ENCODE measurements at regions not wholly inside any gene's neighbourhood (a gene's known extent, or its start where the extent isn't known, plus 50 kb on each side); places are given as distances from the start of the nearest gene placed in this dataset.

GRCh38 chr7:17660116-17660515 lies 280.2 kb downstream of the SNX13 start:
- no peak for DNase-seq

GRCh38 chr7:17661982-17662585 lies 278.2 kb downstream of the SNX13 start:
- no peak for DNase-seq

- DNase-seq: no peak
Measured at GRCh38 chr7:17663061-17663675, 277.1 kb downstream of the SNX13 start.

- no peak for DNase-seq
Measured at GRCh38 chr7:17665029-17665428, 275.3 kb downstream of the SNX13 start.

GRCh38 chr7:17668122-17668521 lies 272.2 kb downstream of the SNX13 start:
- DNase-seq: no peak

GRCh38 chr7:17669204-17669603 lies 271.1 kb downstream of the SNX13 start:
- no peak for DNase-seq

DNA sequence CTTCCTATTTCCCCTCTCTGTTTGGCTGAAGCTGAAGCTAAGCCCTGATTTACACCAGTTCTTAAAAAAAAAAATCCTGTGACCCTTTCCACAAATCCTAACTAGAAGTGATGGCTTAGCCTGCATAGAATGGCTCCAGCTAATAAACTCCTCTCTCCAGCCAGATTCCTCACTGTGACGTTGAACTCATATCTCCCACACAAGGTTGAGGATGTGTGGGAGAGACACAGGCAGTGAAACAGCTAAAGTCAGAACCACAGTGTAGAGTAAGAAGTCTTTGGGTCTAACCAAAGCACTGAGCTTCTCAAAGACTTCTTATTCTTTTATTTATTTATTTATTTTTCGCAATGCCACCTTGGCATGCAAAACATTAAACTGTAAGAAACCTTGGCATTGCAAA lies 268.3 kb downstream of the SNX13 start:
- no peak for DNase-seq

GRCh38 chr7:17672783-17673182 lies 267.5 kb downstream of the SNX13 start:
- no peak for DNase-seq

GRCh38 chr7:17674166-17674942 lies 265.9 kb downstream of the SNX13 start:
- no peak for DNase-seq

DNA sequence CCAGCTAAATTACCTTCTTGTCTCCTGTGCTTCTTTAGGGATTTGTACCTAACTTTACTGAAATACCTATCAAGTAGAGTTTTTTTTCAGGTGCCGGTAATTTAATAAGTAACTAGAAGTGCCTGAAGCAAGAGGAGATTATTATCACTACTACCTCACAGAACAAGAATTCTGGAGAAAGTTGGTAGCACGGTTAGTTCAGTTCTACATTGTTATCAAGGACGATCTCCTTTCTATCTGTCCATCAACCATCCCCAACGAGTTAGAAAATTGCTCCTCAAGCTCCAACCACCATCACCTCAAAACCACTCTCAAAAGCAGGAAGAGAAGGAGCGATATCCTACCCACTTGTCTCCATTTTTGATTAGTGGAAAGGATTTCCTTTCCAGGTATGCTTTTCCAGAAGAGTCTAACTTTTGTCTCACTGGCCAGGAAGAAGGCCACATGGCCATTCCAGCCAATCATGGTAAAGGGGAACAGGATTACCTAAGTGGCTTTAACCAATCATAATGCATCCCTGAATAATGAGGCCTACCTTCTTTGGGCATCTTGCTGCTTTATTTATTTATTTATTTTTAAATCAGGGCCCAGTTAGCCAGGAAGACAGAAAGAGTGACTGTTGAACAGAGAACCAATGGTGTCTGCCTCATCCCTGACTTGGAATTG lies 265.2 kb downstream of the SNX13 start:
- no peak for DNase-seq

DNA sequence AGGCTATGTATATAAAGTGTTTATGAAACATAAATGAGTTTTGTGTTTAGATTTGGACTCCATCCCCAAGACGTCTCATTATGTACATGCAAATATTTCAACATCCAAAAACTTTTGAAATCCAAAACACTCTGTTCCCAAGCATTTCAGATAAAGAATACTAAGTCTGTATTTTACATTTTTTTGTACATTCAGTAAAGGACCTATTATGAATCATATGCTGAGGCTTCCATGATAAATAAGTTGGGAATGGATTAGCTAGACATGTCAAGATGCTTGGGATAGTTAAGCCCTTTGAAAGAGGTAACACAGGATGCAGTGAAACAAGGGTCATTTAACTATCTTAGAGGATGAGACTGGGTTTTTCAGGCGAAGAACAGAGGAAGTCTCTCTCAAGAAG lies 262.9 kb downstream of the SNX13 start:
- no peak for DNase-seq

- no peak for DNase-seq
Measured at GRCh38 chr7:17678896-17679295, 261.4 kb downstream of the SNX13 start.

GRCh38 chr7:17679458-17679857 lies 260.8 kb downstream of the SNX13 start:
- no peak for DNase-seq

GRCh38 chr7:17680026-17680425 lies 260.3 kb downstream of the SNX13 start:
- no peak for DNase-seq

DNA sequence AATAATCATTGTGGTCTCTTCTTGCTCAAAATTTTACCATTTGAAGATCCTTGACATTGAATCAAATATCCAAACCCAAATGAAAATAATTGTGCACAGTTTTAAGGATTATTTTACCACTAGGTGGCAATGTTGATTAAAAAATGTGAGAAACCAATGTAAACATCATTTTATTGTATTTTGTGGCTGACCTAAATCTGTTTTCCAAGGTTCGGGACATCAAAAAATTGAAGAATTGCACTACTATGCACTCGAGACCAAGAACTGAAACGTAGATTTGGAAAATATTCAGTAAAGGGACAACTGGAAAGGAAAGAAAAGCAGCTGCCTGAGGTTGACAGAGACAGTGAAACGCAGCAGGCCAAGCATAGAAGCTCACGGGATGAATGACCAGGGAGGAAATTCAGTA lies 259.3 kb downstream of the SNX13 start:
- DNase-seq: peak; percentile 28

DNA sequence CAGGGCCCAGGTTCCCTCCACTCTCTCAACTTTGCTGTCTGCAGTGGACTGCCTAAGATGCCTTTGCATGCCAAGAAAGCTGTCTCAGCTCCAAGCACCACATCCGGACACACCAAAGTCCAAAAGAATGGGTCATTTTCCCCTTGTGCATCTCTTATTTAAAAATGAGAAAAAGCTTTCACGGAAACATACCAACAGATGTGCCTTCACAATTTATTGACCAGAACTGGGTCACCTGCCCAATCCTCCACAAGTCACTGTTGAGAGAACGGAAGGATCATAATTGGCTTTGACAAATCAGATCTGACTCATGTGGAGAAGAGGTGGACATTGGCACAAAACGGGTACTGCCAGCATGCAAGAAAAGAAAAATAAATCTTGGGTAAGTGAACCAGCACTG lies 258.3 kb downstream of the SNX13 start:
- no peak for DNase-seq

DNA sequence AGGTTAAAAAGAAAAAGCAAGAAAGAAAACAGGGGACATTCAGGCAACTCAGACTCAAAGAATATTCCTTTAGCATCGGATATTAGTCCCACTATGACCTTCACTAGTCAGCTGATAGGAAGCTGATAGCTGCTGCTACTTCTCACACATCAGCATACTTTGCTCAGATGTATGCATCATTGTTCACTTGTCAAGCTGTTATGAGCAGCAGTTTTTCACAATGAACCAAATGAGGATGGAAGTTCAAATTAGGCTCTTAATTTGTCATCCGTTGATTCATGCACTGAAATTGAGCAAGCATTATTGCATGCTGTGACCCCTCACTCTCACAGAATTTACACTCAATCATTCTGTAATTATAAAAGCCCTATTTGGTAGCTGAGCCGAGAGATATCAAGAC lies 257.7 kb downstream of the SNX13 start:
- DNase-seq: no peak

- no peak for DNase-seq
Measured at GRCh38 chr7:17685141-17685540, 255.2 kb downstream of the SNX13 start.

DNA sequence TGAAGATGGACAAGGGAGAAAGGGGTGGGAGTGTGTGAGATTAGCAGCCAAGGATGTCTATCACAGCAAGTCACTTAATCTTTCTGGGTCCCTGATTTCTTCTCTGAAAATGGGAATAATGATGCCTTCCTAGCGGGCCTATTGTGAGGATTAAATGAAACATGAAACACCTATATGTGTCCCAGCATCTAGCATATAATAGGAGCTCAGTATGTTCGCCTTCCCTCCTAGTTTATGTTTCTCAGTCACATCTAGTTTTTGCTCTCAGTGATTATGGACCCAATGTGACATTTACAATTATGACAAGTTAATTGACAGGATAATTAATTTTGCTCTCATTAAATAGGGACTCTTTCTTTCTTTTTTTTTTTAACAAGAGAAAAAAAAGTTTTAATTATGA lies 252.9 kb downstream of the SNX13 start:
- no peak for DNase-seq

DNA sequence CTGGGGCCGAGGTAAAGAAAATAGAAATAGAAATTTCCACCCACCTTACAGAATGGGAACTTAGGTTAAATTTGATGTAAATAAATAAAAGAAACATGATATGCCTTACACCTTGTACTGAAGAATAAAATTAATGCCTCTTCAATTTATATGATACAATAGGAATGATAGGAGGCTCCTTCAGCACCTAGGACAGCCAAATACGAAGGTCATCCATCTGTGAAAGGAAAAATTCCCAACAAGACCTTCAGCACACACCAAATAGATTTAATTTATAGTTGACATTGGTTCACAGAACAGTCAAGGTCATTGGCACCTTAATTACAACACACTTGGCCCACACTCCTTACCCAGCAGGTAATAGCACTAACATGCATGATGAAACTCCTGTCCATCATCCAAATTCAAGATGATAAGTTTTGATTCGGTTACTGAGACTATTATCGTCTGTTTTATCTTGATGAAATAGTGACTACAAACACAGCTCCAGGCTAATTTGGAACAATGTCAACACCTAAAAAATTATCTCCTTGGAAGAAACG lies 250.9 kb downstream of the SNX13 start:
- DNase-seq: no peak

DNA sequence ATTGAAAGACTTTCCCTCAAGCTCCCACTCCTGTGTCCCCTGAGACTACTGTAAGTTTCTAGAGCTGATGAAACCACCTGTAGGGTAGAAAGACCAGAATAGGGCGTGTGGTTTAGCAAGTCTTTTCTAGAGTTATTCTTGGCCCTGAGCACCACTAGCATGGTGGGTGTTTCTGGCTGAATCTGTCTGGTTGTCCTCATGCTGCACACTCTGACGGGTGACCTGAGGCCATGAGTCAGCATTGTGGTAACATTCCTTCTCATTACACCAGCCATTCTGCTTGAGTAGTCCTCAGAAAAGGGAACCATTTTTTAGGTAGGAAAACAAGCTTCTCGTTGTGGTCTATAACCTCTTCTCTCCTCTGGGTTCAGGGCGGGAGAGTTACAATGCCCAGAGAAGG lies 250.3 kb downstream of the SNX13 start:
- no peak for DNase-seq

DNA sequence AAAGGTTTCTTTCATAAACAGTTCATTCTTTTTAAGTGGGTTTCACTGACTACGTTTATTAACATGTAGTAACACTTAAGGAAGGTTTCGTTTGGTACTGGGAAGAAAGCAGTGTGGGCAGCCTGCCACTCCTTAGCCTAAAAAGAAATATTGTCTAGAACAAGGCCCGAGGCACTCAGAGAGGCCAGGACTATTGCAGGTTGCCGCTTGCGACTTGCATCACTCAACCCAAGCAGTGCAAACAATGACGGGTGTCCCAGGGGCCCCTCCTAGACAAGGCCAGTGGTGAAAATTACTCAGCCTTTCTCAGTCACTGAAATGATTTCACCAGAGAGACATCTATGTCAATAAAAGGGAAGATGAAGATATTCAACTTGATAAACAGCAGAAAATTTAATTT lies 243.9 kb downstream of the SNX13 start:
- no peak for DNase-seq

DNA sequence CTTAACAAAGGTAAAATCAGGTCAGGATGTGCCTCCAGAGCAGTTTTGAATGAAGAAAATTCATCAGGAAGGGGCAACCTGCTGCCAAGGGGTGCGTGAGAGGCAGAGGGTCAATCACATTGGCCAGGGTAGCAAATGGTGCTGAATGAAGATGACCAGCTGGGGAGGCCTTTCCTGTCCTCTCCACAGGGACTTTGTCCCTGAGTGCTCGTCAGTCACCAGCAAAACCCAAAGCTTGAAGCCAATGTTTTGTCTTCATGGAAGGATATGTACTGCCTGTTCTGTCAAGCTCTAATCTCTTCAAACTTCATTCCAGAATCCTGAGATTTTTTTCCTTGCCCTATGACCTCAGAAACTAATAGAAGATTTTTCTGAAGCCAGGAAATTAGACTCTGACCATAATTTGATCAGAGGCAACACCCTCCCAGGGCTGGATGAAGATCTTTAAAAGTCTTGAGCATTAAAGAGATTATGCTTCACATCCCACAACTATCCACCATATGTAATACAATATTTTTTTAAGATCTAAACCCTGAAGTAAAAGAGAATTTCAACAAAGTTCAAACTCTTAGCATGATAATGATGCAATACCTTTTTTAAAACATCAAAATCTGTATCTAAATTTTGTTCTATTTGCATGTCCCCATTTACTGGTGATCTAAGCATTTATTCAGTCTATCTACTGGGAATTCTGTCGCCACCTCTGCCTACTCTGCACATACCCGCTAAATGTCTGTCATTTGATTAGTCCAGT lies 243.0 kb downstream of the SNX13 start:
- no peak for DNase-seq
